Dermis blood vessel endothelial cell (primary cell): ENCODE measurements at regions not wholly inside any gene's neighbourhood (a gene's known extent, or its start where the extent isn't known, plus 50 kb on each side); places are given as distances from the start of the nearest gene placed in this dataset.

Source experiments
- DNase-seq: peaks from one replicate; pipeline ENCODE4 v3.0.0; 2010

GRCh38 chr14:89660166-89660565 is 243.1 kb upstream of the FOXN3 start:
- DNase-seq = no peak

GRCh38 chr14:89658977-89659670 is 242.1 kb upstream of the FOXN3 start:
- DNase-seq = no peak

- no peak for DNase-seq
Observed at GRCh38 chr14:89657014-89657413, 240.0 kb upstream of the FOXN3 start.

DNA sequence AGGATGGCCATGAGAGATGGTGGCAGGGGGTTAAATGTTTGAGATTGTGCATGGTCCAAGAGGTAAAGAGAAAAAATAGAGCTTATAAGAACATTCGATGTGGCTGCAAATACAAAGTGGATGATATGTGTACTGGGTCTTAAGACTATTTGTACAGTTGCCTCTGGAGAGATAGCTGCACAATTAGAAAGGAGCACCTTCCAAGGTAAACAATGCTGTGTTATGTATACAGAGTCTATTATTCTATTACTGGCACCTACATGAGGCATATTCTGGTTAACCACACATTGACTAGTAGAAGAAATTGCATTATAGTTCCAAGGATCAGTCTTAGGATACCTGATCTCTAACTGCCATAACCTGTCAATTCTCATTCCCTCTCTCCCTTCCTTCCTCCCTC is 238.0 kb upstream of the FOXN3 start:
- no peak for DNase-seq

DNA sequence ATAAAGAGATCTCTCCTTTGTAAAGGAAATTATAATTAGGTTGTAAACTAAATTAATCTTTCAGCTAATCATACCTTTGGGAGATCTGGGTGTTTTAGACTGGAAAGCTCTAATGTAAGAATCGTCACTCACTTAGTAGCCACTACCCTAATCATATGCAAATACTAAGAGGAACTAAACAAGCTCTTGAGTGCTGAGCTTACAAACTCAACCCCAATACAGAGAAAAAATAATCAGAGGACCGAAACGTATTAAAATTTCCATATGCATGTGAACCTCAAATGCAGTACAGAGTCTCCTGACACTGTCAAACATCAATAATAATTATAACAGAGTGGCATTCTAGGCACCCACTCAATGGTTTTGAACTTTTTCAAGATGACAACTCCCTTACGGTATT is 235.3 kb upstream of the FOXN3 start:
- no peak for DNase-seq

DNA sequence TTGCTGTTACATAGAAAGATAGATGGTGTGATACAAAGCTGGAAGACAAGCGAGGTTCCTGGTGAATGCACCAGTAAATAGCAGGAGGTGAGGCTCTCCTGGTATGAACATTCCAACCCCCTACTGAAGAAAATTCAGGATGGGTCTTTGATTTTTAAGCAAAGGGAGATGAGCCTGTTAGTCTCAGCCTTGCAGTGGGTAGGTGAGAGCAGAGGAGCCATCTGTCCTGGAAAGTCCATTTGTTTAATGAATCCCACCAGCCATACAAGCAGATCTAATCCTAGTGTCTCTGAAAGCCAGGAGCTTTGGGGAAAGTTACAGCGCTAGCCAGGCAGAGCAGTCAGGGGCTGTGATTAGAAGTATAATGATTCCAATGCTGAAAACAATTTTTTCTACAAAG is 234.8 kb upstream of the FOXN3 start:
- DNase-seq = no peak

GRCh38 chr14:89650077-89650978 is 233.3 kb upstream of the FOXN3 start:
- no peak for DNase-seq

DNA sequence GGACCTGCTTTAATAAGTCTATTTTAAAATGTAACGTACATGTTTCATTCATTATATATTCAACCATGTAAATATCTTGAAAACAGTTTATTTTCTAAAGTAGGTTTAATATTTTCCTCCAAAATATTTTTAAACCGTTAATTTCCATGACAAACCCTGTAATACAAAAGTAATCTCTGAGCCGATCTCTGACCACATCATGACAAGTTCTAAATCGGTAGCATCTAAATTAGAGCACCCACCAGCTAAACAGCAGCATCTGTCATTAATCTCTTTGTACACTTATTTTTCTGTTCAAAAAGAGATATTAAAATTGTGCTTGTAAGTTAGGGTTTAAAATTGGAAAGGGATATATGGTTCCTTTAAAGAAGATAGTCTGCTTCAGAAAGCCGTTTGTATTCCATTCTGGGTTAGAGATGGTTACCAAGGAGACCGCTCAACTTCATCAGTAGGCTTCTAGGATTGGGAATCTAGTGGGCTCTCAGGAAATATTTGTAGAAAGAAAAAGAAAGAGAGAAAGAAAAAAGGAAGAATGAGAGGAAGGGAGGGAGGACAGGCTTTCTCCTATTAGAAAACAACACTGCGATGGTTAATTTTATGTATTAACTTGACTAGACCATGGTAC is 232.5 kb upstream of the FOXN3 start:
- DNase-seq = no peak

DNA sequence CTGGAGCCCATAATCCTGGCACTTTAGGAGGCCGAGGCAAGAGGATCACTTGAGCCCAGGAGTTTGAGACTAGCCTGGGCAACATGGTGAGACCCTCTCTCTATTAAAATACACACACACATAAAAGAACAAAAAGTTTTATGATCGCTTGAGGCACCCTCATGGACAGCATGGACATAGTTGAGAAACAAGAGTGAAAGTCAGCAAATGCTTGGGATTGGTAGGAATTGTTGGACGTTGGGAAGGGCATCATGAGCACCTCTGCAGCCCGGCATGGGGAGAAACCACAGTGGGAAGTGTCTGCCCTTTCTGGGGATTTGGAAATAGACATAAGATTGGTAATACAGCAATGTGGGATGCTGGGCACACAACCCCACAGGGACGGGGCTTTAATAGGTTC is 231.9 kb upstream of the FOXN3 start:
- no peak for DNase-seq

- no peak for DNase-seq
Observed at GRCh38 chr14:89648510-89648909, 231.5 kb upstream of the FOXN3 start.

GRCh38 chr14:89646971-89647370 is 229.9 kb upstream of the FOXN3 start:
- DNase-seq = no peak

DNA sequence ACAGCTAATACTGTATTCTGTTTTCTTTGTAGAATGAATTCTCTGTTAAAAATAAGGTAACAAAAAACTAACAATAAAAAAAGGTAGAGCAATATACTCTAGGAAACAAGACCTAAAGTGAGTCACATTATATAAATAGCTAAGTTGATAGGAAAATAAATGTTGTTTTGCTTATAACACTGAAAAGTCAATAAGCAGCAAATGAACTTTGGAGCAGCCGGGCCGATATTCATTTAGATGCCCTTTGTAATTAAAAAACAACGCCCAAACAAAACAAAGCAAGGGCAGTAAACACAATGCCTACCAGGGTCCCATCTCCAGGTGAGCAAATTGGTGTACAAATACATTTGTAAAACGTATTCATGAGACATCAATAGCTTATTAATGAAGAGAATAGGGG is 227.6 kb upstream of the FOXN3 start:
- DNase-seq = no peak

GRCh38 chr14:89641495-89642175 is 224.6 kb upstream of the FOXN3 start:
- DNase-seq = no peak

- no peak for DNase-seq
Observed at GRCh38 chr14:89640141-89640540, 223.1 kb upstream of the FOXN3 start.

DNA sequence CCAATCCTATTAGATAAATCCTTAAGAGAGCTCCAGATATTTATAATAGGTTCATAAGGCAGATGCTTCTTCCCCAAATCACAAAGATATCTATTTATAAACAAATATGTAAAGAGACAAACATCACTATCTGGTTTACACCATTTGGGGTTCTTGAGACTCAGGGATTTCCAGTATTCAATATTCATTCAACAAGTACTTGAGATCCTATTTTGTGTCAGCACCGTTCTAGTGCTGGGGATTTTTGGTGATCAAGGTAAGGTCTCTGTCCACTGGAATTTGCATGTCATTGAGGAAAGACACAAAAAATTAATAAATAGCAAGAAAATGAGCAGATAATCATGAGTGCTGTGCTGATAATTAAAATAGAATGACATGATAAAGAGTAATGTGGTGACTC is 222.7 kb upstream of the FOXN3 start:
- no peak for DNase-seq

- no peak for DNase-seq
Observed at GRCh38 chr14:89638891-89639290, 221.9 kb upstream of the FOXN3 start.

GRCh38 chr14:89637581-89637980 is 220.5 kb upstream of the FOXN3 start:
- DNase-seq = no peak

- no peak for DNase-seq
Observed at GRCh38 chr14:89635615-89636014, 218.6 kb upstream of the FOXN3 start.

DNA sequence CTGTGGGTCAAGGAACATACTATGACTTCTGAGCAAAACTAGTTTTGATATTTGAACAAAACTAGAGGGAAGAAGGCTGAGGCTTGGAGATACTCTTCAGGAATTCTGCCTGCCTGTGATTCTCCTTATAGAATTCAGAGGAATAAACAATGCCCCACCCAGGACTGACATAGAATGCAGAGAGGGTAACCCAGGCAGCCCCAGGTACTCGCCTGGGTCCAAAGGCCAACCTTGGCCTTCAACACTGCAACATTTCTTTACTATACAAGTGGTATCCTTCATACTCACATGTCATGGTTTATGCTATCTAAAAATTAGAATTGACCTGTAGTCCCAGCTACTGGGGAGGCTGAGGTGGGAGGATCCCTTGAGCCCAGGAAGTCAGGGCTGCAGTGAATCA is 217.0 kb upstream of the FOXN3 start:
- DNase-seq = no peak

DNA sequence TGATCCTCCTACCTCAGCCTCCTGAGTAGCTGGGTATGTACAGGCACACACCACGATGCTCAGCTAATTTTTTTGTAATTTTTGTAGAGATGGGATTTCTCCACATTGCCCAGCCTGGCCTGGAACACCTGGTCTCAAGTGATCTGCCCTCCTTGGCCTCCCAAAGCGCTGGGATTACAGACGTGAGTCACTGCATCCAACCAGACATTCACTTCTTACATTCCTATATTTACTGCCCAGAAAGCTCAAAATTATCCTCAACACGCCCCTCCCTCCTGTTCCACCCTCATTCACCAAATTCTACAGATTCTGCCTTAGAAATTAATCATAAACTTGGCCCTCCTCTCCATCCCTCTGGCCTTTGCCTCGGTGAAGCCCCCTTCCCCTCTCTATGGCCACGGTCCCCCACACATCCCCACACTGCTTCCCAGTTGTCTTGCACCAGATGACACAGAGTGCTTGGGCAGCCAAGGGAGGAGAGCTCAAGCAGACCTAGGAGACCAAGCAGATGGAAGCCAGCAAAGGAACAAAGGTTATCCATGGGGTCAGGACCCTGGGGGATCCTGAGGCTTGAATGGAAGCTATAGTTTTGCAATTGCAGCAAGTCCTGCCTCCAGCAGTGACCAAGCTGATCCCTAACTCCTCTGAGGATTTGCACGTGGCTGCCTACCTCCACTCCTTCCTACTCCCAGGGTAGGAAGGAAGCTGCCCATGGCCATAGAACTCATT is 213.2 kb upstream of the FOXN3 start:
- DNase-seq = no peak

- no peak for DNase-seq
Observed at GRCh38 chr14:89629383-89629782, 212.3 kb upstream of the FOXN3 start.

- no peak for DNase-seq
Observed at GRCh38 chr14:89628521-89628920, 211.5 kb upstream of the FOXN3 start.
